Activated B cell treated with CpG ODN at 0.5 μM for 24 hours (primary cell): ENCODE measurements at regions not wholly inside any gene's neighbourhood (a gene's known extent, or its start where the extent isn't known, plus 50 kb on each side); places are given as distances from the start of the nearest gene placed in this dataset.

Source experiments
- ATAC-seq: fragments of 200-7000 bp; cut with Tn5 transposase; one replicate; pipeline ENCODE4 v1.10.0; 2021; ENCODE audit warnings: low read depth, mild to moderate bottlenecking, moderate library complexity
- CTCF ChIA-PET: fragments of 350-600 bp; sonication (Branson Sonifier 250); formaldehyde crosslinking; loops from one replicate; lab custom pipeline; 2021; ENCODE audit warnings: antibody characterized with exemption; lab: Charles Lee
- POLR2A ChIA-PET: fragments of 350-600 bp; sonication (Branson Sonifier 250); formaldehyde crosslinking; loops from one replicate; lab custom pipeline; 2021; ENCODE audit warnings: antibody characterized with exemption; lab: Charles Lee
- DNase-seq: peaks from one replicate; pipeline ENCODE4 v3.0.0; 2022
- H3K27ac Mint-ChIP-seq: one replicate; pipeline ENCODE4 v1.8.0; 2020; ENCODE audit warnings: mixed read lengths
- H3K27me3 Mint-ChIP-seq: one replicate; pipeline ENCODE4 v1.8.0; 2021; ENCODE audit warnings: mixed read lengths
- H3K36me3 Mint-ChIP-seq: one replicate; pipeline ENCODE4 v1.8.0; 2021; ENCODE audit warnings: low read depth, mixed read lengths
- H3K4me1 Mint-ChIP-seq: one replicate; pipeline ENCODE4 v1.8.0; 2021; ENCODE audit warnings: mixed read lengths
- H3K4me3 Mint-ChIP-seq: one replicate; pipeline ENCODE4 v1.8.0; 2020; ENCODE audit warnings: mild to moderate bottlenecking, mixed read lengths
- H3K9me3 Mint-ChIP-seq: one replicate; pipeline ENCODE4 v1.8.0; 2020; ENCODE audit warnings: mixed read lengths
- intact Hi-C: fragments of 100-400 bp; cut with micrococcal nuclease; formaldehyde crosslinking; loops from one replicate; pipeline ENCODE4 v1.15.1; 2024
- TF ChIP-seq, protein P1 (sequence below): fragments of 200-600 bp; IDR thresholded peaks from one replicate; pipeline ENCODE4 v1.8.0; 2022; ENCODE audit warnings: antibody characterized with exemption, mild to moderate bottlenecking

DNA sequence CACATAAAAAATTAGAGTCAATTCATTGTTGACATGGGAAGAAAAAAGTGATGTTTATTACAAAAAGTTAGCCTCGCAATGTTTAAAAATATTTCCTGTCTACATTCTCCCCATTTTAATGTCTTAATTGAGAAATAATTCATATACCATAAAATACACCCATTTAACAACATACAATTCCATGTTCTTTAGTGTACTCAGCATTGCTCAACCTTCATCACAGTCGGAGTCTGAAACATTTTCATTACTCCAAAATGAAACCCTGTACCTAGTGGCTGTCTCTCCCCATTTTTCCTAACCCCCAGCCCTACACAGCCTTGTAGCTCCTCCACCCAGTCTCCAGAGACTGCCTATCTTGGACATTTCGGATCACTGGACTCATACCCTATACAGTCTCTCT is 103.9 kb upstream of the CBLN2 start:
- ATAC-seq: no peak
- no peaks in the 10 kb centered on the region for H3K36me3 Mint-ChIP-seq
- DNase-seq: no peak
- H3K4me3 Mint-ChIP-seq: no peak overlapping the region
- CTCF ChIA-PET: no interaction called here
- H3K9me3 Mint-ChIP-seq: no peaks in the 10 kb centered on the region
- H3K4me1 Mint-ChIP-seq: no peaks in the 10 kb centered on the region
- TF ChIP-seq, protein P1, sequence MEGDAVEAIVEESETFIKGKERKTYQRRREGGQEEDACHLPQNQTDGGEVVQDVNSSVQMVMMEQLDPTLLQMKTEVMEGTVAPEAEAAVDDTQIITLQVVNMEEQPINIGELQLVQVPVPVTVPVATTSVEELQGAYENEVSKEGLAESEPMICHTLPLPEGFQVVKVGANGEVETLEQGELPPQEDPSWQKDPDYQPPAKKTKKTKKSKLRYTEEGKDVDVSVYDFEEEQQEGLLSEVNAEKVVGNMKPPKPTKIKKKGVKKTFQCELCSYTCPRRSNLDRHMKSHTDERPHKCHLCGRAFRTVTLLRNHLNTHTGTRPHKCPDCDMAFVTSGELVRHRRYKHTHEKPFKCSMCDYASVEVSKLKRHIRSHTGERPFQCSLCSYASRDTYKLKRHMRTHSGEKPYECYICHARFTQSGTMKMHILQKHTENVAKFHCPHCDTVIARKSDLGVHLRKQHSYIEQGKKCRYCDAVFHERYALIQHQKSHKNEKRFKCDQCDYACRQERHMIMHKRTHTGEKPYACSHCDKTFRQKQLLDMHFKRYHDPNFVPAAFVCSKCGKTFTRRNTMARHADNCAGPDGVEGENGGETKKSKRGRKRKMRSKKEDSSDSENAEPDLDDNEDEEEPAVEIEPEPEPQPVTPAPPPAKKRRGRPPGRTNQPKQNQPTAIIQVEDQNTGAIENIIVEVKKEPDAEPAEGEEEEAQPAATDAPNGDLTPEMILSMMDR: no peak
- no peaks in the 10 kb centered on the region for H3K27me3 Mint-ChIP-seq
- intact Hi-C loops: no loop called here
- no peak overlapping the region for H3K27ac Mint-ChIP-seq
- POLR2A ChIA-PET: no interaction called here

DNA sequence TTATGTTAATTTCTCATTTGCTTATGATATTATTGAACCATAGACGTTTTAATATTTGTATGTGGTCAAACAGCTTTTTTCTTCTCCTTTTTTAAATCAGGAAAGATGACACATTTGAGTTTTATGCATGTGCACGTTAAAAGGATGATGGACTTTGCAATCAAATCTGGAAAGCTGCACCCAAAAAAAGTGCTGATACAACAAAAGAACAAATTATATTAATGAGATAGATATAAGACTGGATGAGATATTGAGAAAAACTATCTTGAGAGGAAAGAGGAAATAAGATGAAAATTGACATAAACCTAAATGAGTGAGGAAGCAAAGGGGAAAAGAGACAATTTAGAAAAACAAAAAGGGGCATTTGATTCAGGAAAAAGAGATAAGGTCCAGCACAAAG is 96.4 kb upstream of the CBLN2 start:
- Mint-ChIP-seq H3K4me3 (no peak overlapping the region), H3K27me3 (no peaks in the 10 kb centered on the region), H3K27ac (no peak overlapping the region), H3K4me1 (no peaks in the 10 kb centered on the region), H3K36me3 (no peaks in the 10 kb centered on the region), H3K9me3 (no peaks in the 10 kb centered on the region)
- ChIA-PET POLR2A (no interaction called here), CTCF (interaction anchor here (1.0 kb wide), 1 partner anchor 13 kb away, joined by 3 read pairs; no protein-coding TSS in a partner anchor)
- DNase-seq (no peak), ATAC-seq (no peak)
- intact Hi-C loops: no loop called here
- TF ChIP-seq, protein P1: no peak

DNA sequence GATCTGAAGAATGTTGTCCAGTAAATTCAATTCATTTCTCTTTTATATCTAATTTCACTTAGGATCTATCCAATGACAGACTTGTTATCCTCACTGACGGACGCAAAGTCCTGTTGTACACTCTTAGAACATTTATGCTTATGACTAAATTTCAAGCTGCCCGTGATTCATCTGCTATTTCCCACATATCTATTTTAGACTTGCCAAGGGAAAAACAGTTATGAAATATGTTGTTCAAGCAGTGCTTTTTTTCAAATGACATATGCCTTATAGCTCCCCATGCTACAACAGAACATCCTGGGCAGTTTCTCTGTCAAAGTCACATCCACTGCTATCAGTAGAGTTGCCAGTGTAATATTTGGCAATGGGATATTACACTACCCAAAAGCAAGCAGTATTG is 94.2 kb upstream of the CBLN2 start:
- H3K4me3 Mint-ChIP-seq: no peak overlapping the region
- ChIA-PET POLR2A (no interaction called here), CTCF (interaction anchor here (0.7 kb wide), 1 partner anchor 12 kb away, joined by 4 read pairs; no protein-coding TSS in a partner anchor)
- intact Hi-C loops: no loop called here
- H3K27ac Mint-ChIP-seq: no peak overlapping the region
- no peaks in the 10 kb centered on the region for H3K9me3 Mint-ChIP-seq
- TF ChIP-seq, protein P1: no peak
- no peak for DNase-seq
- no peaks in the 10 kb centered on the region for H3K36me3 Mint-ChIP-seq
- H3K4me1 Mint-ChIP-seq: no peaks in the 10 kb centered on the region
- ATAC-seq: no peak
- H3K27me3 Mint-ChIP-seq: no peaks in the 10 kb centered on the region

DNA sequence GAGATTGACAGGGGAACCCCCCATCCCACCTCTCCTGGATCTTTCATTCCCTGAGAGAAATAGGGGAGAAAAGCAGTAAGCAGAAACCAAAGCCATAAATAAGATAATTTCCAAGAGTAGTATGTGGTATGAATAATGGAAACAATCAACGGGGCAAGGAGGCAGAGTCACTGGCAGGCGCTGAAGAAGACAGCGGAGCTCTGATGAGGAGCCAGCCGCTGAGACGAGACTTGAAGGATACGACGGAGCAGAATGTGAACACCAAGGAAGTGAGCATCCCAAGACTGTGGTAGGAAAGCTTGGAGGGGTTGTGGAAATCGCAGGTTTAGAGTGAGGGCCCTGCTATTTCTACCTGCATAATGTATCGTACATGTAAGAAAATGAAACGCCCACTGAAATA is 93.6 kb upstream of the CBLN2 start:
- no peak for DNase-seq
- Mint-ChIP-seq H3K36me3 (no peaks in the 10 kb centered on the region), H3K27ac (no peak overlapping the region), H3K4me1 (no peaks in the 10 kb centered on the region), H3K4me3 (no peak overlapping the region), H3K27me3 (no peaks in the 10 kb centered on the region), H3K9me3 (no peaks in the 10 kb centered on the region)
- TF ChIP-seq, protein P1: no peak
- CTCF ChIA-PET: no interaction called here
- intact Hi-C loops: no loop called here
- no peak for ATAC-seq
- POLR2A ChIA-PET: no interaction called here

DNA sequence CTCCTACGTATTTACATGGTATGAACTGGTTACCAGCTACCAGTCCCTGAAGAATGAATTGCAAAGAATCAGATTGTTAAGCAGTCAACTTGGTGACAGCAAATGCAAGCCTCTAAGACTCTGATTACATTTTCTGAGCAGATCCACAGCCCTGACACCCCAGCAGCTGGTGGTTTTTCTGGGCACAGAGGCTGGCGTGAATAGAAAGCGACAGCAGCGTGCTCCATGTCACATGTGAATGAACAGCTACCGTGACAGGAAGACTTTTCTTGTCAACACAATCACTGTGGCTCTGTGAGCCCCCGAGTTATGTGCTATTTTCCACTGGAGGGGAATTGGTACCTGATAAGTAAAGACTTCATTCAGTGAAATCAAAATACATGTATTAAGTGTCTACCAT is 93.2 kb upstream of the CBLN2 start:
- DNase-seq (no peak), ATAC-seq (no peak)
- Mint-ChIP-seq H3K9me3 (no peaks in the 10 kb centered on the region), H3K27me3 (no peaks in the 10 kb centered on the region), H3K4me3 (no peak overlapping the region), H3K4me1 (no peaks in the 10 kb centered on the region), H3K27ac (no peak overlapping the region), H3K36me3 (no peaks in the 10 kb centered on the region)
- intact Hi-C loops: no loop called here
- ChIA-PET POLR2A (no interaction called here), CTCF (no interaction called here)
- TF ChIP-seq, protein P1: no peak
